ENCODE measurements at regions not wholly inside any gene's neighbourhood (a gene's known extent, or its start where the extent isn't known, plus 50 kb on each side); places are given as distances from the start of the nearest gene placed in this dataset.

DNA sequence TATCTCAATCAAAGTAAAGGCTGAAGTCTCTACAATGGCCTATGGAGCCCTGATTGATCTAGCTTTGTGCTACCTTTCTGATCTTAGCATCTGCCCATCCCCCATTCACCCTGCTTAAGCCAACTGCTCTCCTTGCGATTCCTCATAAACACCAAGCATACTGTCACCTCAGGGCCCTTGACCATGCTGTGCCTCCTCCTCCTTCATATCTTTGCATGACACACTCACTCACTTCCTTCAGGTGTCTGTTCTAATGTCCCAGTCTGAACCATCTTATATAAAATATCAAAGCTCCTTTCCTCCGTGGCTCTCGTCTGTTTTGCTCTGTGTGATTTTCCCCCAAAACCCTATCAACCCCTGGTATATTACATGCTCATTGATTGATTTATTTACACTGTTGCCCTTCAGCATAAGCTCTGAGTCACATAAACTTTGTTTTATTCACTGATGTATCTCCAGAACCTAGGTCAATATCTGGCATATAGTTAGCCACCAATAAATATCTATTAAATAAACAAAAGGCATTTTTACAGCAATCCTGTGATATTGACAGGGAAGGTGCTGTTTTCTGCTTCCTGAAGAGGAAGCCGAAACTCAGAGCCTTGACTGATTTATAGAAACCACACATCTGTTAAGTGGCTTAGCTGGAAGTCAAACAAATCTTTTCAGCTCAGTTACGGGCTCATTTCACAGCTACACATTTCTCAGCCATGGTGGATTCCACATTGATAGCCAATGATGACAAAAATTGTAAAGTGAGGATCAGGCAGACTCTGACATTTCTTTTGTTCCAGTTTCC is 103.6 kb downstream of the BOD1 start:
- TF ChIP-seq, protein P1, sequence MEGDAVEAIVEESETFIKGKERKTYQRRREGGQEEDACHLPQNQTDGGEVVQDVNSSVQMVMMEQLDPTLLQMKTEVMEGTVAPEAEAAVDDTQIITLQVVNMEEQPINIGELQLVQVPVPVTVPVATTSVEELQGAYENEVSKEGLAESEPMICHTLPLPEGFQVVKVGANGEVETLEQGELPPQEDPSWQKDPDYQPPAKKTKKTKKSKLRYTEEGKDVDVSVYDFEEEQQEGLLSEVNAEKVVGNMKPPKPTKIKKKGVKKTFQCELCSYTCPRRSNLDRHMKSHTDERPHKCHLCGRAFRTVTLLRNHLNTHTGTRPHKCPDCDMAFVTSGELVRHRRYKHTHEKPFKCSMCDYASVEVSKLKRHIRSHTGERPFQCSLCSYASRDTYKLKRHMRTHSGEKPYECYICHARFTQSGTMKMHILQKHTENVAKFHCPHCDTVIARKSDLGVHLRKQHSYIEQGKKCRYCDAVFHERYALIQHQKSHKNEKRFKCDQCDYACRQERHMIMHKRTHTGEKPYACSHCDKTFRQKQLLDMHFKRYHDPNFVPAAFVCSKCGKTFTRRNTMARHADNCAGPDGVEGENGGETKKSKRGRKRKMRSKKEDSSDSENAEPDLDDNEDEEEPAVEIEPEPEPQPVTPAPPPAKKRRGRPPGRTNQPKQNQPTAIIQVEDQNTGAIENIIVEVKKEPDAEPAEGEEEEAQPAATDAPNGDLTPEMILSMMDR (IDR thresholded peaks at IDR 0.05; ENCODE audit: low read depth, low read length) = no peak
- TF ChIP-seq EZH2phosphoT487 (IDR thresholded peaks at IDR 0.05; ENCODE audit: low read depth) = no peak
